GM12892 (cell line): ENCODE measurements at regions not wholly inside any gene's neighbourhood (a gene's known extent, or its start where the extent isn't known, plus 50 kb on each side); places are given as distances from the start of the nearest gene placed in this dataset.
A peak's percentile ranks its signal among the peaks of the same experiment; 100 is the strongest.
"Not testable (repeated sequence)": the region's sequence is repeated elsewhere in the genome, so short reads cannot be mapped to it uniquely, and the experiment has no call there.

ENCODE experiments used
- DNase-seq: peaks from one replicate; pipeline ENCODE4 v3.0.0; 2011; ENCODE audit not compliant: insufficient read length
- FAIRE-seq: peaks from 2 replicates; lab custom pipeline; 2011; peaks lifted over from hg19 to GRCh38; lab: Jason Lieb, UNC
- POLR2A ChIP-seq: IDR thresholded peaks from 2 replicates; pipeline ENCODE4 v1.6.1; 2011; ENCODE audit warnings: low read depth, low read length, control low read depth
- POLR2AphosphoS5 ChIP-seq: IDR thresholded peaks from 2 replicates; pipeline ENCODE4 v1.6.1; 2011; ENCODE audit warnings: low read depth, low read length, control low read depth
- TAF1 ChIP-seq: IDR thresholded peaks from 2 replicates; pipeline ENCODE4 v1.6.1; 2011; ENCODE audit warnings: low read depth, mild to moderate bottlenecking, control low read depth, low read length, borderline replicate concordance

GRCh38 chr9:90169490-90169889 is 473.1 kb downstream of the DIRAS2 start:
- TF ChIP-seq TAF1 = no peak
- TF ChIP-seq POLR2A = no peak
- TF ChIP-seq POLR2AphosphoS5 = no peak
- no peak for DNase-seq
- FAIRE-seq = no peak

GRCh38 chr9:90173935-90174334 is 468.7 kb downstream of the DIRAS2 start:
- not testable (repeated sequence) for DNase-seq, FAIRE-seq

- not testable (repeated sequence) for DNase-seq, FAIRE-seq
Measured at GRCh38 chr9:90174346-90174745, 468.3 kb downstream of the DIRAS2 start.

- TF ChIP-seq TAF1 (no peak), POLR2A (no peak), POLR2AphosphoS5 (no peak)
- FAIRE-seq = no peak
- DNase-seq = no peak
Measured at GRCh38 chr9:90175257-90175656, 467.4 kb downstream of the DIRAS2 start.

GRCh38 chr9:90175865-90176264 is 466.8 kb downstream of the DIRAS2 start:
- TF ChIP-seq TAF1 (no peak), POLR2A (no peak), POLR2AphosphoS5 (no peak)
- DNase-seq (no peak), FAIRE-seq (no peak)

GRCh38 chr9:90176901-90177300 is 465.7 kb downstream of the DIRAS2 start:
- TF ChIP-seq TAF1 = no peak
- TF ChIP-seq POLR2A = no peak
- no peak for TF ChIP-seq POLR2AphosphoS5
- FAIRE-seq (no peak), DNase-seq (no peak)

DNA sequence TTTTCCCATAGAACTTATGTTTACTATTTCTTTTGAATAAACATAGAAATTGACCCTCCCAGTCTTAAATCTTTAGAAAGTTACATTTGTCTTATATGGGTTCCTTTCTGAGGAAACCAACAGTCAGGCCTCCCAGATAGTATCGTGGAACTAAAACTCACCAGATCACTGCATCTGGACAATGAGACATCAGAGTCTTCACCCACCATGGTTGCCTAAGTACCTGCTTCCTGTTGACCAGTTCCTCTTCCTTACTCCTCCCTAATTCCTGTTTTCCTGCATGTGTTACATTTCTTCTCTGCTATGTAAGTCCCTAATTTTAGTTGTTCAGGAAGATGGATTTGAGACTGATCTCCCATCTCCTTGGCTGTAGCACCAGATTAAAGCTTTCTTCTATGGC is 462.2 kb downstream of the DIRAS2 start:
- TF ChIP-seq POLR2A = no peak
- TF ChIP-seq TAF1 = no peak
- TF ChIP-seq POLR2AphosphoS5 = no peak
- DNase-seq (no peak), FAIRE-seq (no peak)

DNA sequence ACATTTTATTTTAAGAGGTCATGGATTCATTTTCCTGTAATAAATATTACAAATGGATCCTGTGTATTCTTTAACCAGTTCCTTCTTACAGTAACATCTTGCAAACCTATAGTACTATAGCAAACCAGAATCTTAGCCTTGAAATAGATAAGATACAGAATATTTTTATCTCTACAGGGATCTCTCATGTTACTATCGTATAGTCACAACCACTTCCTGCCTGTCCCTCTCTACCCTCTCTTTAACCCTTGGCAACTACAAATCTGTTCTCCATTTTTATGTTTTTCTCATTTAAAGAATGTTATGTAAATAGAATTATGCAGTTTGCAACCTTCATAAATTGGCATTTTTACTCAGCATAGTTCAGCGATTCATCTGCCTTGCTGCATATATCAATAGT is 454.0 kb downstream of the DIRAS2 start:
- TF ChIP-seq POLR2AphosphoS5 = no peak
- no peak for TF ChIP-seq TAF1
- TF ChIP-seq POLR2A = no peak
- FAIRE-seq (no peak), DNase-seq (no peak)

DNA sequence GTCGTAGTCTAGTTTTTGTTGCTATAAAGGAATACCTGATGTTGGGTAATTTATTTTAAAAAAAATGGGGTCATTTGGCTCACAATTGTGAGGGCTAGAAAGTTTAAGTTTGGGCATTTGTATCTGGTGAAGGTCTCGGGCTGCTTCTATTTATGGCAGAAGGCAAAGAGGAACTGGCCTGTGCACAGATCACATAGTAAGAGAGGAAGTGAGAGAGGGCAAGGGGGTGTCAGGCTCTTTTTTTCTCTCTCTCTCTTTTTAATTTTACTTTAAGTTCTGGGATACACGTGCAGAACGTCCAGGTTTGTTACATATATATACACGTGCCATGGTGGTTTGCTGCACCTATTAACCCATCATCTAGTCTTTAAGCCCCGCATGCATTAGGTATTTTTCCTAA is 453.3 kb downstream of the DIRAS2 start:
- DNase-seq = peak; percentile 19

GRCh38 chr9:90192465-90192864 is 450.2 kb downstream of the DIRAS2 start:
- FAIRE-seq, DNase-seq: not testable (repeated sequence)

More for the DNA sequence above, 453.3 kb downstream of the DIRAS2 start:
- FAIRE-seq = no peak
- TF ChIP-seq TAF1 (no peak), POLR2A (no peak), POLR2AphosphoS5 (no peak)

DNA sequence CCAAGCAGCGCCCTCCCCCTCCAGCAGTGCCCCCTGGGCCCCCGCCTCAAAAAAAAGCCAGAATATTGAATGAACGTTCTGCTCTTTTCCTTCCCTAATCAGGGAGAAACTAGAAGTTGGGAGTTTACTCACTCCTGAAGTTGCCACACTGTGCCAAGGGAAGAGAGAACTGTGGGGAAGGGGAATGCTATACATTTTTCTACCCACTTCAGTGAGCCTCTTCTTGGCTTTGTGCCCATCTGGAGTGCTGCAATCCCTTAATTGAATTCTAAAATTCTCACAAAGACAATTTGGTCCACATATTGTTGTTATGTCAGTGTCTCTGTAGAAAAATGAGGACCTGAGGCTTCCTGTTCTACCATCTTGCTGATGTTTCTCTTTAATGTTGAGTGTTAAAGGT is 443.7 kb downstream of the DIRAS2 start:
- DNase-seq (no peak), FAIRE-seq (no peak)
- no peak for TF ChIP-seq POLR2AphosphoS5
- TF ChIP-seq TAF1 = no peak
- no peak for TF ChIP-seq POLR2A

GRCh38 chr9:90201766-90202165 is 440.9 kb downstream of the DIRAS2 start:
- FAIRE-seq = no peak
- TF ChIP-seq TAF1 = no peak
- TF ChIP-seq POLR2AphosphoS5 = no peak
- no peak for TF ChIP-seq POLR2A
- no peak for DNase-seq

GRCh38 chr9:90204128-90204831 is 438.3 kb downstream of the DIRAS2 start:
- DNase-seq = no peak
- no peak for TF ChIP-seq TAF1
- FAIRE-seq = no peak

- not testable (repeated sequence) for DNase-seq, FAIRE-seq
Measured at GRCh38 chr9:90213045-90213444, 429.6 kb downstream of the DIRAS2 start.
